Heart right ventricle (tissue), 16 donors: ENCODE measurements at regions not wholly inside any gene's neighbourhood (a gene's known extent, or its start where the extent isn't known, plus 50 kb on each side); places are given as distances from the start of the nearest gene placed in this dataset.

ENCODE experiments used
- ATAC-seq, 8 donors: fragments of 200-7000 bp; cut with Tn5 transposase; one replicate each; pipeline ENCODE4 v1.9.1; 2020; ENCODE audit warnings: mild to moderate bottlenecking in 8 of 8, moderate library complexity in 8 of 8, moderate number of reproducible peaks in 1 of 8
- DNase-seq, 2 donors: peaks; one replicate each; pipeline ENCODE4 v3.0.0-alpha.2; 2020
- H3K27ac ChIP-seq, 10 donors: fragments of 200-600 bp; sonication (generic) in 2 of 10; one replicate each; pipeline versions ENCODE4 v1.5.0 to v1.8.0; 2020 to 2022; ENCODE audit warnings: mild to moderate bottlenecking in 3 of 10
- H3K27me3 ChIP-seq, 7 donors: fragments of 200-600 bp; one replicate each; pipeline ENCODE4 v1.8.0; 2021 to 2022; ENCODE audit warnings: mild to moderate bottlenecking in 2 of 7
- H3K36me3 ChIP-seq, 9 donors: fragments of 200-600 bp; sonication (generic) in 1 of 9; one replicate each; pipeline versions ENCODE4 v1.5.0 to v1.8.0; 2020 to 2022; ENCODE audit warnings: mild to moderate bottlenecking in 2 of 9
- H3K4me1 ChIP-seq, 9 donors: fragments of 200-600 bp; sonication (generic) in 1 of 9; one replicate each; pipeline versions ENCODE4 v1.5.0 to v1.8.0; 2020 to 2022; ENCODE audit warnings: mild to moderate bottlenecking in 4 of 9
- H3K4me3 ChIP-seq, 10 donors: fragments of 200-600 bp; sonication (generic) in 2 of 10; one replicate each; pipeline versions ENCODE4 v1.5.0 to v1.8.0; 2020 to 2022; ENCODE audit warnings: mild to moderate bottlenecking in 7 of 10, moderate library complexity in 2 of 10
- H3K9me3 ChIP-seq, 11 donors: fragments of 200-600 bp in 10 of 11; sonication (generic) in 2 of 11; one replicate each; pipeline versions ENCODE4 v1.5.0 to v1.8.0; 2013 to 2022; ENCODE audit warnings: mild to moderate bottlenecking in 2 of 11, control low read depth in 1 of 11, moderate library complexity in 1 of 11
- CTCF ChIP-seq, 9 donors: fragments of 200-600 bp; sonication (generic) in 2 of 9; IDR thresholded peaks; one replicate each; pipeline versions ENCODE4 v1.5.0 to v1.8.0; 2021 to 2022; ENCODE audit warnings: antibody characterized with exemption in 9 of 9, mild to moderate bottlenecking in 5 of 9, moderate library complexity in 1 of 9
- WGBS, 2 donors: extraction: QIAGEN DNeasy Blood & Tissue Kit; methylation state at CpG; one replicate each; pipeline ENCODE4 v1.1.7; 2013; ENCODE audit warnings: inconsistent platforms in 1 of 2; 5-methylcytosine and 5-hydroxymethylcytosine counted together
- intact Hi-C, 10 donors: fragments of 100-400 bp; cut with DNase I; formaldehyde crosslinking; loops; one replicate each; pipeline versions ENCODE4 v1.11.1 to v1.14.2; 2022
- donor health status: Arrhythmogenic right ventricular cardiomyopathy.
- donor health status: ischemic (EF 13 %, LVEDD 7.1; RV severe dilation, severe dysfunction).
- donor health status: healthy with polysubstance abuse.
- donor health status: DM: no; HTN: yes; CAD: no.
- donor health status: DM: no; HTN: no; CAD: no.
- donor health status: ischemic (EF 25% LVEDD 6.9; RV normal size, moderate dysfunction).
- donor health status: ischemic (EF 25% LVEDD 5.7; RV mildly dilated, moderate dysfunction).
- donor health status: healthy.
- donor health status: DM: yes; HTN: yes; CAD: no.
- donor health status: Ischemic cardiomyopathy.
- donor health status: ischemic (EF 35%, LVEDD 5.7; RV mildly dilated, moderate dysfunction).
- donor health status: nonischemic (EF 11% LVEDD 7.7; RV severe dilation, severe dysfunction).
- donor health status: DM: yes; HTN: yes; CAD: no.
- donor health status: PGD.
- donor health status: ischemic (EF 29% LVEDD 5.4; RV normal size, mild dysfunction).
- donor health status: nonischemic (EF 23%, LVEDD 6.1; RV moderate dilation, normal function).

GRCh38 chr1:242870966-242871365 lies 346.5 kb upstream of the PLD5 start:
- intact Hi-C loops: no loop called here
- no peak for TF ChIP-seq CTCF (IDR thresholded peaks at IDR 0.05)
- DNase-seq: no peak
- no peaks in the 10 kb centered on the region for H3K9me3 ChIP-seq
- H3K27me3 ChIP-seq: no peaks in the 10 kb centered on the region
- no peaks in the 10 kb centered on the region for H3K36me3 ChIP-seq
- no peak for ATAC-seq
- H3K4me1 ChIP-seq: peaks cover 0 to 24% (median 0%) of the 10 kb centered on the region in 9 donors
- no peak overlapping the region for H3K4me3 ChIP-seq
- no peak overlapping the region for H3K27ac ChIP-seq

GRCh38 chr1:242856289-242856688 lies 331.8 kb upstream of the PLD5 start:
- 65 to 68% methylated on average over 4 of the region's 4 CpGs for WGBS, 2 donors

GRCh38 chr1:242854466-242854865 lies 330.0 kb upstream of the PLD5 start:
- ATAC-seq (no peak), DNase-seq (no peak)
- H3K4me3 ChIP-seq: no peak overlapping the region
- no peaks in the 10 kb centered on the region for H3K27me3 ChIP-seq
- intact Hi-C loops: no loop called here
- TF ChIP-seq CTCF (IDR thresholded peaks at IDR 0.05): no peak
- peaks cover 0 to 18% (median 0%) of the 10 kb centered on the region in 11 donors for H3K9me3 ChIP-seq
- no peaks in the 10 kb centered on the region for H3K4me1 ChIP-seq
- WGBS, 2 donors: 44 to 49% methylated on average over 3 of the region's 3 CpGs
- no peak overlapping the region for H3K27ac ChIP-seq
- no peaks in the 10 kb centered on the region for H3K36me3 ChIP-seq

More at GRCh38 chr1:242856289-242856688, 331.8 kb upstream of the PLD5 start:
- ATAC-seq (no peak), DNase-seq (no peak)
- Histone ChIP-seq H3K27me3 (no peaks in the 10 kb centered on the region), H3K36me3 (no peaks in the 10 kb centered on the region), H3K27ac (no peak overlapping the region), H3K9me3 (peaks cover 0 to 6% (median 0%) of the 10 kb centered on the region in 11 donors), H3K4me3 (no peak overlapping the region), H3K4me1 (no peaks in the 10 kb centered on the region)
- no peak for TF ChIP-seq CTCF (IDR thresholded peaks at IDR 0.05)
- intact Hi-C loops: no loop called here

GRCh38 chr1:242847390-242847993 lies 323.0 kb upstream of the PLD5 start:
- Histone ChIP-seq H3K36me3 (no peaks in the 10 kb centered on the region), H3K27me3 (no peaks in the 10 kb centered on the region), H3K27ac (no peak overlapping the region), H3K9me3 (peaks cover 0 to 30% (median 0%) of the 10 kb centered on the region in 11 donors), H3K4me1 (no peaks in the 10 kb centered on the region), H3K4me3 (no peak overlapping the region)
- ATAC-seq (no peak), DNase-seq (no peak)
- TF ChIP-seq CTCF (IDR thresholded peaks at IDR 0.05): no peak
- WGBS, 2 donors: 32 to 44% methylated on average over 3 of the region's 3 CpGs
- intact Hi-C loops: no loop called here
